Adrenal gland (tissue), 9 donors: ENCODE measurements at regions not wholly inside any gene's neighbourhood (a gene's known extent, or its start where the extent isn't known, plus 50 kb on each side); places are given as distances from the start of the nearest gene placed in this dataset.

Source experiments
- DNase-seq, 7 donors: peaks; one replicate each; pipeline ENCODE4 v3.0.0-alpha.2; 2019 to 2020
- H3K27ac ChIP-seq, 5 donors: fragments of 200-600 bp; sonication (generic) in 4 of 5; 1 replicate in 3 of 5; 2 replicates in 2 of 5; pipeline versions ENCODE4 v1.5.1 to v1.8.0; 2016 to 2020; ENCODE audit warnings: mild to moderate bottlenecking in 1 of 5
- H3K27me3 ChIP-seq: fragments of 200-600 bp; 2 replicates; pipeline ENCODE4 v1.8.0; 2021
- H3K36me3 ChIP-seq, 2 donors: fragments of 200-600 bp; replicated peaks in 1 of 2; 1 replicate in 1 of 2; 2 replicates in 1 of 2; pipeline versions ENCODE4 v1.5.1 to v1.8.0; 2018 to 2022
- H3K4me1 ChIP-seq, 2 donors: fragments of 200-600 bp; replicated peaks in 1 of 2; 1 replicate in 1 of 2; 2 replicates in 1 of 2; pipeline versions ENCODE4 v1.5.1 to v1.8.0; 2018 to 2021
- H3K4me3 ChIP-seq, 4 donors: fragments of 200-600 bp; sonication (generic) in 3 of 4; one replicate each; pipeline ENCODE4 v1.5.1; 2016 to 2018
- H3K9me3 ChIP-seq, 3 donors: fragments of 200-600 bp; sonication (generic) in 1 of 3; replicated peaks in 1 of 3; 1 replicate in 2 of 3; 2 replicates in 1 of 3; pipeline versions ENCODE4 v1.5.1 to v1.8.0; 2016 to 2021
- POLR2A ChIP-seq, 2 donors: fragments of 450-650 bp; IDR thresholded peaks; one replicate each; pipeline ENCODE4 v1.6.1; 2017; ENCODE audit warnings: antibody characterized with exemption in 2 of 2, mild to moderate bottlenecking in 2 of 2, moderate library complexity in 1 of 2
- WGBS, 4 donors: extraction: QIAGEN DNeasy Blood & Tissue Kit in 2 of 4; methylation state at CpG; one replicate each; pipeline versions ENCODE4 v1.1.5 to v1.1.7; 2013 to 2017; 5-methylcytosine and 5-hydroxymethylcytosine counted together
- intact Hi-C, 2 donors: fragments of 100-400 bp; cut with DNase I; formaldehyde crosslinking; loops; one replicate each; pipeline versions ENCODE4 v1.14.1 to v1.15.0; 2022 to 2023
- TF ChIP-seq, protein P1 (sequence below), 6 experiments: fragments of 450-650 bp in 4 of 6; fragments of 200-600 bp in 2 of 6; sonication (generic) in 1 of 6; IDR thresholded peaks; 1 replicate in 5 of 6; 2 replicates in 1 of 6; pipeline versions ENCODE4 v1.5.1 to v1.8.0; 2016 to 2021; ENCODE audit warnings: antibody characterized with exemption in 6 of 6, mild to moderate bottlenecking in 2 of 6, moderate library complexity in 1 of 6
- donor health status: healthy with polysubstance abuse.
- donor health status: Bipolar disorder and iron deficiency.
- donor health status: DM: yes; HTN: yes; CAD: no.
- donor health status: DM: no; HTN: no; CAD: no.
- donor health status: DM: no; HTN: no; CAD: no.

DNA sequence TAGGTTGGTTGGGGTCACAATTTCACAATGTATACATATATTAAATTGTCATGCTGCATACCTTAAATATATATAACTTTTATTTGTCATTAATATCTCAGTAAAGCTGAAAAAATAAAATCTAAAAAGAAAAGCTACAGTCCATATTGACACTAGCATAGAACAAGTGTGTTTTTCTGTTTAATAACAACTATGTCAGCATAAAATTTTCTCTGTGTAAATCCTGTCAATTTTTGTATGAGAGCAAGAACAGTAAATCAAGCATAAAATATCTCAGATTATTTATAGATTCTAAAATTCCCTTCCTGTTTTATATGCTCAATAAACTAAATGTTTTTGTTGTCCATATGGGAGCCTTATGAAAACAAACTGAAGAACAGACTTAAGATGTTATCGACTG lies 739.2 kb downstream of the MRPL39 start:
- no peaks in the 10 kb centered on the region for H3K36me3 ChIP-seq
- DNase-seq = no peak
- H3K27me3 ChIP-seq = no peaks in the 10 kb centered on the region
- no peak for TF ChIP-seq POLR2A (IDR thresholded peaks at IDR 0.05)
- TF ChIP-seq, protein P1, sequence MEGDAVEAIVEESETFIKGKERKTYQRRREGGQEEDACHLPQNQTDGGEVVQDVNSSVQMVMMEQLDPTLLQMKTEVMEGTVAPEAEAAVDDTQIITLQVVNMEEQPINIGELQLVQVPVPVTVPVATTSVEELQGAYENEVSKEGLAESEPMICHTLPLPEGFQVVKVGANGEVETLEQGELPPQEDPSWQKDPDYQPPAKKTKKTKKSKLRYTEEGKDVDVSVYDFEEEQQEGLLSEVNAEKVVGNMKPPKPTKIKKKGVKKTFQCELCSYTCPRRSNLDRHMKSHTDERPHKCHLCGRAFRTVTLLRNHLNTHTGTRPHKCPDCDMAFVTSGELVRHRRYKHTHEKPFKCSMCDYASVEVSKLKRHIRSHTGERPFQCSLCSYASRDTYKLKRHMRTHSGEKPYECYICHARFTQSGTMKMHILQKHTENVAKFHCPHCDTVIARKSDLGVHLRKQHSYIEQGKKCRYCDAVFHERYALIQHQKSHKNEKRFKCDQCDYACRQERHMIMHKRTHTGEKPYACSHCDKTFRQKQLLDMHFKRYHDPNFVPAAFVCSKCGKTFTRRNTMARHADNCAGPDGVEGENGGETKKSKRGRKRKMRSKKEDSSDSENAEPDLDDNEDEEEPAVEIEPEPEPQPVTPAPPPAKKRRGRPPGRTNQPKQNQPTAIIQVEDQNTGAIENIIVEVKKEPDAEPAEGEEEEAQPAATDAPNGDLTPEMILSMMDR (IDR thresholded peaks at IDR 0.05) = no peak
- 77 to 83% (median 82%) methylated on average over 1 of the region's 1 CpG for WGBS, 4 donors
- no peak overlapping the region for H3K4me3 ChIP-seq
- no peak overlapping the region for H3K27ac ChIP-seq
- H3K4me1 ChIP-seq = no peaks in the 10 kb centered on the region
- intact Hi-C loops = no loop called here
- no peaks in the 10 kb centered on the region for H3K9me3 ChIP-seq

DNA sequence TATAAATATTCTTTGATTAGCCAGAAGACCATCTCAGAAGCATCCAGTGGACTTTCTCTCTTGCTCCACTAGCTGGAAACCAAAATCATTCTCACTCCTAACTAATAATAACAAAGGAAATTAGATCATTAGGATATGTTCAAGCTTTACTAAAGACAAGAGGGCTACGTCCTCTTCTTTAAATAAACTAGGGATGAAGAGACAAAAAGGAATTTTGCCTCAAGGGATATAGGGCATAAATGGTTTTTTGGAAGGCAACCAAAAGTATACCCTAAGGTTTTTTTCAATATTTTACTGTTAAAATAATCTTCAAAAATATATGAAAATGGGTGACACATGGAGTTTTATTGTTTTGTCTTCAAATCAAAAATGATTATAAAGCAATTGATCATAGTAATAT lies 745.8 kb downstream of the MRPL39 start:
- intact Hi-C loops = no loop called here
- H3K27me3 ChIP-seq = no peaks in the 10 kb centered on the region
- no peaks in the 10 kb centered on the region for H3K9me3 ChIP-seq
- H3K36me3 ChIP-seq = no peaks in the 10 kb centered on the region
- no peak overlapping the region for H3K27ac ChIP-seq
- no peaks in the 10 kb centered on the region for H3K4me1 ChIP-seq
- DNase-seq = no peak
- TF ChIP-seq POLR2A (IDR thresholded peaks at IDR 0.05) = no peak
- TF ChIP-seq, protein P1 (IDR thresholded peaks at IDR 0.05) = no peak
- 51 to 58% (median 52%) methylated on average over 1 of the region's 1 CpG for WGBS, 4 donors
- no peak overlapping the region for H3K4me3 ChIP-seq

DNA sequence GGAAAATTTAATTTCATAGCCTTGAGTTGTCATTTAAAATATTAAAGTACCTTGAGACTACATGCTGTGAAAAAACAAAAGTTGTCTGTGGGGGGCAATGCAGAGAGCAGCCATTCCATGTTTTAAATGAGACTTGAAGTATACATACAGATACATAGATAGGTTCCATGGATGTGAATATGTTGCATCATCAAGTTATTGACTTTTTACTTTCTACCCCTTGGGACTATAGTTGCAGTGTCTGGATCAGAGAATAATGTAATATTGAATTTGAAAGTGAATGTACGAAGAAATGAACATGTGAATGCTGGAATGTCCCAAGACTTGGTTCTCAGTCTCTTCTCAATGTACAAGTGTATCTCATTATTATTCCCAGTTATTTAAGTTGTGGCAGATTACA lies 751.0 kb downstream of the MRPL39 start:
- TF ChIP-seq POLR2A (IDR thresholded peaks at IDR 0.05) = no peak
- TF ChIP-seq, protein P1 (IDR thresholded peaks at IDR 0.05) = no peak
- Histone ChIP-seq H3K4me1 (no peaks in the 10 kb centered on the region), H3K36me3 (no peaks in the 10 kb centered on the region), H3K27me3 (no peaks in the 10 kb centered on the region), H3K4me3 (no peak overlapping the region), H3K27ac (no peak overlapping the region), H3K9me3 (no peaks in the 10 kb centered on the region)
- intact Hi-C loops = no loop called here
- DNase-seq = no peak
- WGBS, 4 donors = 0 to 87% (median 60%) methylated on average over 1 of the region's 1 CpG

DNA sequence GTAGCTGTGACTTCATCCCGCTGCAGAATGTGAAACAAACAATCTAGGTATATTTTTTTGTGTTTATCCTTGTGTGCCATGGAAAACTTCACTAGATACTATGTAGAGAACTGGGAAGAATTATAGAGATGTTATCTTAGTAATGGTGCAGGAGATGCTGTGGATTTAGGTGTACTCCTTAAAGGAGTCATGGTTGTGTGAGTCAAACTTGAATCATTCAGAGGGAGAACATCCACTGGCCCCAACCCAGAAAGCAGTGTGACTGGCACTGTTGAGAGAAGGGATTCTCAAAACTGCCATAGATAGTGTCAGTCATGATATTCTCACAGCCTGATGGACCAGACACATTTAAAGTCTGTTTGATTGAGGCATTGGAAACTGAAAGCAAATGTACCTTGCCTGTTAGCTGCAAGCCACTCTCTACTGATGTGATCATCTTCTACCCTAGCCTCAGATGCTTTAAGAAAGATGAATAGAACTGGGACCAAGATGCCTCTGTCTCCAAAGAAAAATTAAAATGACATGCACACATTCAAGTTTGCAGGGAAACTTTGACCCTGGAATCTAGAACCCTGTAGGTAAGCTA lies 754.6 kb downstream of the MRPL39 start:
- intact Hi-C loops = no loop called here
- H3K4me1 ChIP-seq = no peaks in the 10 kb centered on the region
- no peak overlapping the region for H3K4me3 ChIP-seq
- DNase-seq = no peak
- TF ChIP-seq, protein P1 (IDR thresholded peaks at IDR 0.05) = no peak
- no peak for TF ChIP-seq POLR2A (IDR thresholded peaks at IDR 0.05)
- no peaks in the 10 kb centered on the region for H3K36me3 ChIP-seq
- no peaks in the 10 kb centered on the region for H3K9me3 ChIP-seq
- no peaks in the 10 kb centered on the region for H3K27me3 ChIP-seq
- no peak overlapping the region for H3K27ac ChIP-seq
- 66 to 81% (median 76%) methylated on average over 1 of the region's 1 CpG for whole genome bisulfite sequencing, 4 donors
